GM19324 (cell line): ENCODE measurements at regions not wholly inside any gene's neighbourhood (a gene's known extent, or its start where the extent isn't known, plus 50 kb on each side); places are given as distances from the start of the nearest gene placed in this dataset.

Source experiments
- ATAC-seq: cut with Tn5 transposase; IDR thresholded peaks from one replicate; pipeline ENCODE4 v1.9.1; 2021; ENCODE audit warnings: mild to moderate bottlenecking, moderate library complexity; ENCODE audit not compliant: unreplicated experiment, low FRiP score

- ATAC-seq: no peak
Measured at GRCh38 chrX:43557792-43558191, 98.3 kb upstream of the MAOA start.

GRCh38 chrX:43559644-43560043, 96.5 kb upstream of the MAOA start:
- no peak for ATAC-seq

DNA sequence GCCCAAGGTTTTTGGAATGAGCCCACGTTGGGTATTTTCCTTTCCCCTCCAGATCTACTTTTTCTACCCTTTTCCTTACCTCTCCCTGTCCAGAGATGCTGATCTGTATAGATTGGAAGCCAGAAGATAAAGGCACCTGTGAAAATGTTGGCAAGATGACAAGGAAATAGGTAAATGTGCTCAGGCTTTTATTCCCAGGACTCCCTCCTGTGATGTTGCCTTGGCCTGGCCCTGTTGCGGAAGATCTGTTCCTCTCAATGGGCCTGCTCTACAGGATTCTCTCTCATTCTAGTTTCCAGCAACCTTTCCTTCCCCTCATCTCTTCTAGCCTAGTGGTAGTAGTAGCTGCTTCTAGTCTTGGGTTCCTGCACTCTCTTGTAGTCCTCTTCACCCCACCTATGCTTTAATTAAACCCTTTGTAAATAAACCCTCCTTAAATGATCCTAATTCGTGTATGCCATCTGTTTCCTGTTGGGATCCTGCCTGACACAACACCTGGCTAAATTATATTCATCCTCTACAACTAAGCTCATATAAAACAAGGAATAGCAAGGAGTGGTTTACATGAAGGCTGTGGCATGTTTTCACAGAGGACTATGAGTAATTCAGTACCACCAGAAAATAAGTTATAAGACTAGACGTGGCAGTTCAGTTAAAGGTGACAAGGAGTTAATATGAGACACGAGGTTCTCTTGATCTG, 95.7 kb upstream of the MAOA start:
- ATAC-seq: no peak

DNA sequence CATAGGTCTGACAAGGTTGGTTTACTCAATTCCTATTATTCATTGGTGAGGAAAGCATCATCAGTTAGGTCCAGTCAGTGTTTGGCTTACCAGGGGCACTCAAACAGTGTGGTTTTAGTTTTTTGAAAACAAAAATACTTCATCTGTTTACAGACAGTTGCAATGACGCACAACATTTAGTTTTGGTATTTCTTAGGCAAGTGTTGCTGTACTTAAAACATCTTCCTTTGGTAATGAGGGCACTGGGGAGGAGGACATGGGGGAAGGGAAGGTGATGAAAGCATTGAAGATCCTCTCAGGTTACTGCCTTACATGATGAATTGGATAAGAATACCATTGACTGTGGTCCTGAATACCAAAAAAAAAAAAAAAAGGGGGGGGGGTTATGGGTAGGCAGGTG, 93.7 kb upstream of the MAOA start:
- no peak for ATAC-seq

DNA sequence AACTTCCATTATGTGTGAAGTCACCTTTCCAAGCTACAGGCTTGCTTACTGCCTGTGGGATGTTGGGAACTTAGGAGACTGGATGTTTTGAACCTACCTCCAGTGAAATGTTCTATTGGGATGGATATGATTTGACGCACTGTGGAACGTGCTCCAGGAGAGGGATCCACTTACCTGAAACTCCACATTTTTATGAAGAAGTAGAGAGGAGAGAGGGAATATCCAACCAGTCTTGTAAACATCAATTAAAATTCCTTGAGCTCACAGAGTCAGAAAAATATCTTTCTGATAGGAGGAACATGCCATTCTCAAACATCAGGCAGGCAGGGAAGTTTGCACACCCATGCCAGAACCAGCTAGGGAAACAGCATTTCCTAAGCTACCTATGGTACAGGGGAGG, 91.1 kb upstream of the MAOA start:
- ATAC-seq: no peak

DNA sequence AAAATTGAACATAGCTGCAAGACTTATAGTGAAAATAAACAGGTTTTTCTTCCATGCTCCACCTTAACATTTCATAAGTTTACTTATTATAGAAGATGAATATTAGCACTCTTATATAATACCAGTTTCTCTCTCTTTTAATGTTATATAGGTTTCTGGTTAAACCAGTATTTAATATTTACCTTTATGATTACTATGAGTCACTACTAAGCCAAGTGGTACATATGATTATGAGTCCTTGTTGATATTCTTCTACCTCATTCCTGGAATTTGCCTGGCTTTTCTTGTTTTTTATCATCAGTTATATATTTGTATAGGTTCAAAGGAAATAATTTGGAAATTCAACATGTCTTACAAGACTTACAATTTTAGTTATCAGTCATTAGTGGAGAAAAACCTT, 89.9 kb upstream of the MAOA start:
- no peak for ATAC-seq

DNA sequence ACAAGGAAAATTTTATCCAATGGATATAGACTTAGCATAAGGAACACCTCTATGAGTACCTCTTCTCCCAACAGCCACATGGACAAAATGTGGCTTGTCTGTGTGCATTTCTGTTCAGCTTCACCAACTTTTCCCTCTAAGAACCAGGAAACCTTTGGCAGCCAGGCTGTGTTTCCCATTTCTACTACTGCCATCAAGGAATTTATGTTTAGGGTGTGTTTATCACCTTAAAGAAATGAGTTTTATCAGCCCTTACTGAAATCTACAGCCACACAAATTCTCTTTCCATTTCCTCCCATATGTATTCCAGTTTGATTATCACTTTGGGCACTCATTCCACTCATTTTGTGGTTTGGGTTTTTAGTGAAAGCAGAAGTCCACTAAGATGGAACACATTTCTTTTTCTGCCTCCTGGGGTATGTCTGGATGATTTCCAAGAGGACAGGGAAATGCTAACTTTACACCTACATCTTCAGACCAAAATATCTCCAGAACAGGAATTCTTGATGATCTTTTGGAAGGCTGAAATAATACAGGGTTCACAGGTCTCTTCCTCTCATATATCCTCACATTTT, 82.6 kb upstream of the MAOA start:
- ATAC-seq: no peak

DNA sequence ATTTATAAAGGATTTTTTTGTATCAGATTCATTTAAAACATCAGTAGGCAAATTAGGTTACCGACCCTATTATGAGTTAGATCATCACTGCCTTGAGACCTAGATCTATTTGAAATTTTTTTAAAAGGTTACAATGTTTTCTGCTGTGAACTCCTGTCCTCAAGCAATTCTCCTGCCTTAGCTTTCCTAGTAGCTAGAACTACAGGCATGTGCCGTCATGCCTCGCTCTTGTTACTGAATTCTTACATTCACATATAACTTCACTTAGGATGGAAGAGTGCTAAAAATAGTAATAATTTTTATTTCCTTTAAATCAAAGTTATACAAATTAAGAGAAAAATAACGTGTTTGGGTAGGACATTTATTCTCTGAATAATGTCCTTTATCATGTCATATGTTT, 75.5 kb upstream of the MAOA start:
- no peak for ATAC-seq

- no peak for ATAC-seq
Measured at GRCh38 chrX:43581167-43581566, 74.9 kb upstream of the MAOA start.

- no peak for ATAC-seq
Measured at GRCh38 chrX:43581888-43582539, 74.1 kb upstream of the MAOA start.

DNA sequence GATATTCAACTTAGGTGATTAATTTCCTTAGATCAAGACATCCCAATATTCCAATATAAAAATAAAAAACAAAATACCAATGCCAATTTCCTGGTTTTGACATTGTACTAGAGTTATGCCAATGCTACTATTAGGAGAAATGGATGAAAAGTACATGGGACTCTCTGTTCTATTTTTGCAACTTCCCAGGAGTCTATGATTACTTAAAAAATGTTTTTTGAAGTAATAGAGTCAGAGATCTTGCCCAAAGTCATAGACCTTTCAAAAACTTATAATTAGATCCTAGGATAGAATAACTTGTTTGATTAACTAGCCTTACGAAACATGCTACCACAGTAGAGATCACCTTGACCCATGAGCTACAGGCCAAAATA, 73.6 kb upstream of the MAOA start:
- no peak for ATAC-seq

- ATAC-seq: no peak
Measured at GRCh38 chrX:43585922-43586321, 70.2 kb upstream of the MAOA start.

DNA sequence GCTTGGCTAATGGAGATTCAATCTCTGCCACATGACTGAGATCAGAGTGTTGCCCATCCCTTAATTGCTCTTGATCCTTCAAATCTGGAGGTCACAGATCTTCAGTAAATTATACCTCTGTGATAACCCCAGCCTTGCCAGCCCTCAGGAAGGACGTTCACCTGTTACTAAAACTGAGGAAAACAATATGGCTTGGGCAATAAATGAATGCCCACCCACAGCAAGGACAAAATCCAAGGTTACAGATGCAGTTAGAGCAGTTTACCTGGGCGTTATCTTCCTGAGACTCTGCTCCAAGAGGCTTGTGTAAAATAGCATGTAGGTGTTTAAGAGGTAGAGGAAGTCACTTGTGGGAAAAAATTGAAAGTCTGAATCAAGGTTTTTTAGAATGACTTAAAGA, 69.3 kb upstream of the MAOA start:
- no peak for ATAC-seq

GRCh38 chrX:43589735-43590134, 66.4 kb upstream of the MAOA start:
- ATAC-seq: no peak

DNA sequence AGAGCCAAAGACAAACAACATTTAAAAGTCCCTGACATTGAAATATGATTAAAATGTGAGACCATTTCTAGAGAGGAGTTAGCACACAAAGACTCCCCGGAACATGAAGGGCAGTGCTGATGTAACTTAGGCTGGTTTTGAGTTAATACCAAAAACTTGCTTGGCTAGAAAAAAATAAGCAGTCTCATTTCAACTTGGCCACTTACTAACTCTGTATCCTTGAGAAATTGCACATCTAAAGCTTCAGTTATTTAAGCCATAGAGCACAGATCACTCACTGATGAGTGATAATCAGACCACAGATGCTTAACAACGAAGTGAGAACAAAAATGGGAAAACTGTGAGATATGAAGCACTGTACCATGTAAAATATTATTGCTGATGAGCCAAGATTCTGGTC, 65.9 kb upstream of the MAOA start:
- no peak for ATAC-seq

DNA sequence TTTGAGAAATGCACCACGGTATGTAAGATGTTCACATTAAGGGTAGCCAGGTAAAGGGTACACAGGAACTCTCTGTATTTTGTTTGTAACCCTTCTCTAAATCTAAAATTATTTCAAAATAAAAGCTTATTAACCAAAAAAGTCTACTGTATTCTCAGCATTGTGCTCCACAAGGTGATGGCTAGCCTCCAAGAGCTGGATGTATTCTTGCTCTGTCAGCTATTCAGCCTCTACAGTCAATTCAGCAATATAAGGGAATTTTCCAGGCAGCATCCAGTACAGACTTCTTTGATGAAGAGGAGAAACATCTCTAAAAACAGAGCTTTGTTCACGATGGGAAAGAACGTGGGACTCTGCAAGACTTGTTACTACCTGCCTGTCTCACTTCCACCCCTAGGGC, 63.5 kb upstream of the MAOA start:
- no peak for ATAC-seq

DNA sequence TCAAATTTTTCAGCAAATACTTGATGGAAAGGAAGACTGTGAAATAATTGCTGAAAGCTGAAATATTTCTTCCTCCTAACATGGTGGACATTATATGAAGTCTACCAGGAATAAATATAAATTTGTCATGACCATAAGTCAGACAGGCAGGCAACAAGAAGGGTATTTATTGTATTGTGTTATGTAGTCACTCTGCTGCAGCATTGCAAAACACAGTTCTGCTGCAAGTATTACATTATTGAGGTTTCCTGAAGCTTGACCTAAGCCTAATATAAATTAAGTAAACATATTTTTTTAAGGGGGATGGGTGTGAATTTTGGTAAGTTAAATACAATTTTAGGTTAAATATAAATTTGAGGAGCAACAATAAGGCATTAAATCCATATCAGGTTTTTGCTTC, 60.2 kb upstream of the MAOA start:
- no peak for ATAC-seq

- no peak for ATAC-seq
Measured at GRCh38 chrX:43604753-43605152, 51.3 kb upstream of the MAOA start.

- ATAC-seq: no peak
Measured at GRCh38 chrX:43605351-43605750, 50.7 kb upstream of the MAOA start.
